ENCODE measurements at regions not wholly inside any gene's neighbourhood (a gene's known extent, or its start where the extent isn't known, plus 50 kb on each side); places are given as distances from the start of the nearest gene placed in this dataset.
A peak's percentile ranks its signal among the peaks of the same experiment; 100 is the strongest.

- no peak for TF ChIP-seq CTCF (IDR thresholded peaks at IDR 0.05; ENCODE audit: borderline replicate concordance, extremely low read depth, insufficient read depth)
- Histone ChIP-seq H3K36me3 (ENCODE audit: control insufficient read depth in 2 of 3, insufficient read depth in 3 of 3, low read length in 3 of 3) (no peaks in the 10 kb centered on the region), H3K4me1 (ENCODE audit: control insufficient read depth in 2 of 3, insufficient read depth in 2 of 3, low read depth in 1 of 3, low read length in 3 of 3) (no peaks in the 10 kb centered on the region), H3K9ac (ENCODE audit: low read length in 3 of 3) (no peak overlapping the region), H3K4me3 (ENCODE audit: low read length in 3 of 3) (no peak overlapping the region), H3K9me3 (ENCODE audit: control insufficient read depth in 2 of 3, insufficient read depth in 1 of 3, low read length in 3 of 3) (no peaks in the 10 kb centered on the region), H3K27ac (ENCODE audit: low read depth in 2 of 2, low read length in 2 of 2) (no peak overlapping the region), H3K27me3 (ENCODE audit: control insufficient read depth, insufficient read depth, low read length) (no peaks in the 10 kb centered on the region)
- DNase-seq (no peak), FAIRE-seq (no peak)
- intact Hi-C loops (cut with DNase I) = no loop called here
Measured at GRCh38 chr14:79937433-79937832, 273.9 kb downstream of the DIO2 start.

- no peak overlapping the region for H3K27ac ChIP-seq (ENCODE audit: low read depth in 2 of 2, low read length in 2 of 2)
- TF ChIP-seq CTCF (IDR thresholded peaks at IDR 0.05; ENCODE audit: borderline replicate concordance, extremely low read depth, insufficient read depth) = no peak
- FAIRE-seq (no peak), DNase-seq (no peak)
- H3K27me3 ChIP-seq (ENCODE audit: control insufficient read depth, insufficient read depth, low read length) = no peaks in the 10 kb centered on the region
- intact Hi-C loops (cut with DNase I) = no loop called here
- H3K36me3 ChIP-seq (ENCODE audit: control insufficient read depth in 2 of 3, insufficient read depth in 3 of 3, low read length in 3 of 3) = no peaks in the 10 kb centered on the region
- H3K4me1 ChIP-seq (ENCODE audit: control insufficient read depth in 2 of 3, insufficient read depth in 2 of 3, low read depth in 1 of 3, low read length in 3 of 3) = no peaks in the 10 kb centered on the region
- peaks cover 0 to 2% (median 0%) of the 10 kb centered on the region in 3 donors for H3K9me3 ChIP-seq (ENCODE audit: control insufficient read depth in 2 of 3, insufficient read depth in 1 of 3, low read length in 3 of 3)
- H3K4me3 ChIP-seq (ENCODE audit: low read length in 3 of 3) = no peak overlapping the region
- no peak overlapping the region for H3K9ac ChIP-seq (ENCODE audit: low read length in 3 of 3)
Measured at GRCh38 chr14:79924551-79924950, 286.8 kb downstream of the DIO2 start.

- DNase-seq (peak in 1 of 5 donors; percentile 35), FAIRE-seq (no peak)
- peaks cover 0 to 5% (median 0%) of the 10 kb centered on the region in 3 donors for H3K4me1 ChIP-seq (ENCODE audit: control insufficient read depth in 2 of 3, insufficient read depth in 2 of 3, low read depth in 1 of 3, low read length in 3 of 3)
- peaks cover 0 to 2% (median 0%) of the 10 kb centered on the region in 3 donors for H3K9me3 ChIP-seq (ENCODE audit: control insufficient read depth in 2 of 3, insufficient read depth in 1 of 3, low read length in 3 of 3)
- H3K27ac ChIP-seq (ENCODE audit: low read depth in 2 of 2, low read length in 2 of 2) = no peak overlapping the region
- H3K36me3 ChIP-seq (ENCODE audit: control insufficient read depth in 2 of 3, insufficient read depth in 3 of 3, low read length in 3 of 3) = no peaks in the 10 kb centered on the region
- intact Hi-C loops (cut with DNase I) = no loop called here
- no peak overlapping the region for H3K9ac ChIP-seq (ENCODE audit: low read length in 3 of 3)
- no peak for TF ChIP-seq CTCF (IDR thresholded peaks at IDR 0.05; ENCODE audit: borderline replicate concordance, extremely low read depth, insufficient read depth)
- no peaks in the 10 kb centered on the region for H3K27me3 ChIP-seq (ENCODE audit: control insufficient read depth, insufficient read depth, low read length)
- no peak overlapping the region for H3K4me3 ChIP-seq (ENCODE audit: low read length in 3 of 3)
Measured at GRCh38 chr14:79920180-79920692, 291.1 kb downstream of the DIO2 start.
